ENCODE measurements at regions not wholly inside any gene's neighbourhood (a gene's known extent, or its start where the extent isn't known, plus 50 kb on each side); places are given as distances from the start of the nearest gene placed in this dataset.

DNA sequence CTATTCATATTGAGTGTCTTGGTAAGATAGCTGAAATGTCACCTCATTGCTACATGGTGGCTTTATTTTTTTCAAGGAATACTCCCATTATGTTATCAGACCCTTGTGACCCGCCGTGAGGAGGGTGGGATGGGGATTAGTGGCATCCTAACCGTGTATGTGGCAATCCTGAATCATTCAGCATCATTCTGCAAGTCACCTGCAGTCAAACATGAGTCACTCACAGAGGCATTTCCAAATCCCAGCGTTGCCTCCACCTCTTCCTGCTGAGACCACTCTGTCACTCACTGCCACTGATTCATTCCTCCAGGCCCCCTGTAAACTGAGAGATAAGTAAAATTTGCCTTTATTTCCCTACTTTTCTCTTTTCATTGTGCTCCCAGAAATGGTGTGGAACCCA lies 307.4 kb upstream of the KLHL29 start:
- Histone ChIP-seq H3K79me2 (ENCODE audit: insufficient read depth, low read length) (no peaks in the 10 kb centered on the region), H3K9ac (ENCODE audit: low read depth, low read length) (no peak overlapping the region), H3K4me3 (ENCODE audit: low read depth in 1 of 2, low read length in 2 of 2) (no peak overlapping the region), H4K20me1 (ENCODE audit: insufficient read depth, low read length) (no peaks in the 10 kb centered on the region), H3K9me3 (ENCODE audit: insufficient read depth, low read length, severe bottlenecking) (no peaks in the 10 kb centered on the region), H3K27me3 (ENCODE audit: insufficient read depth, low read length, poor library complexity) (peaks cover 6% of the 10 kb centered on the region), H3K27ac (ENCODE audit: low read length) (no peak overlapping the region), H2AFZ (ENCODE audit: low read depth, low read length) (no peak overlapping the region), H3K4me2 (ENCODE audit: insufficient read depth, low read length) (no peak overlapping the region), H3K4me1 (ENCODE audit: insufficient read depth, low read length) (no peaks in the 10 kb centered on the region), H3K36me3 (ENCODE audit: insufficient read depth, low read length) (no peaks in the 10 kb centered on the region)
- no peak for TF ChIP-seq EZH2 (IDR thresholded peaks at IDR 0.05; ENCODE audit: borderline replicate concordance, low read depth, low read length, severe bottlenecking)
- TF ChIP-seq, protein P1, sequence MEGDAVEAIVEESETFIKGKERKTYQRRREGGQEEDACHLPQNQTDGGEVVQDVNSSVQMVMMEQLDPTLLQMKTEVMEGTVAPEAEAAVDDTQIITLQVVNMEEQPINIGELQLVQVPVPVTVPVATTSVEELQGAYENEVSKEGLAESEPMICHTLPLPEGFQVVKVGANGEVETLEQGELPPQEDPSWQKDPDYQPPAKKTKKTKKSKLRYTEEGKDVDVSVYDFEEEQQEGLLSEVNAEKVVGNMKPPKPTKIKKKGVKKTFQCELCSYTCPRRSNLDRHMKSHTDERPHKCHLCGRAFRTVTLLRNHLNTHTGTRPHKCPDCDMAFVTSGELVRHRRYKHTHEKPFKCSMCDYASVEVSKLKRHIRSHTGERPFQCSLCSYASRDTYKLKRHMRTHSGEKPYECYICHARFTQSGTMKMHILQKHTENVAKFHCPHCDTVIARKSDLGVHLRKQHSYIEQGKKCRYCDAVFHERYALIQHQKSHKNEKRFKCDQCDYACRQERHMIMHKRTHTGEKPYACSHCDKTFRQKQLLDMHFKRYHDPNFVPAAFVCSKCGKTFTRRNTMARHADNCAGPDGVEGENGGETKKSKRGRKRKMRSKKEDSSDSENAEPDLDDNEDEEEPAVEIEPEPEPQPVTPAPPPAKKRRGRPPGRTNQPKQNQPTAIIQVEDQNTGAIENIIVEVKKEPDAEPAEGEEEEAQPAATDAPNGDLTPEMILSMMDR (IDR thresholded peaks at IDR 0.05; ENCODE audit: borderline replicate concordance, extremely low read depth, low read length, poor library complexity, severe bottlenecking) = no peak
- DNase-seq (no peak), ATAC-seq (ENCODE audit: insufficient read depth, low read depth) (no peak)

DNA sequence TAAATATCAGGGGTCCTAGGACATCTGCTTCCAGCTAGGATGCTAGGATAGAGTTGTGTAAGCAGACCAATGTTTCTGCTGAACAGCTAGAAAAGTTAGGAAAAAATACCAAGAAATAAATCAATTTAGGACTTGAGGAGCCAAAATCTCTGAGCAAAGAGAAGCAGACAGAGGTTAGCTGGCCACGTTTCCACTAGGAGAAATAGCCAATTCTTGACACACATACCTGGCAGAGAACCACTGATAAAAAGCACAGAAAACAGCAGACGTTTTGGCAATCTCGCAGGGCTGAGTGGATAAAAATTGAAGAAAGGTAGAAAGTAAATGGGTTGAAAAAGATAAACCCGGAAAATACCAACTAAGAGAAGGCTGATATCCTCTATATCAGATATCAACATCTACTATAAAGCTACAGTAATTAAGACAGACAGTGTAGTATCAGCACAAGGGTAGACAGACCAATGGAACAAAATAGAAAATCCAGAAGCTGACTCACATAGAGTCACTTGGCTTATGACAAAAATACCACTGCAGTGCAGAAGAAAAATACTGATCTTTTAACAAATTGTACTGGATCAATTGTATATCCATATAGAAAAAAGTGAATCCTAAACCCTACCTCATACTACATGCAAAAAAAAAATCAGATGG lies 306.1 kb upstream of the KLHL29 start:
- H3K4me3 ChIP-seq (ENCODE audit: low read depth in 1 of 2, low read length in 2 of 2) = no peak overlapping the region
- ATAC-seq (ENCODE audit: insufficient read depth, low read depth) (no peak), DNase-seq (no peak)
- no peaks in the 10 kb centered on the region for H3K9me3 ChIP-seq (ENCODE audit: insufficient read depth, low read length, severe bottlenecking)
- no peak overlapping the region for H3K4me2 ChIP-seq (ENCODE audit: insufficient read depth, low read length)
- no peaks in the 10 kb centered on the region for H3K4me1 ChIP-seq (ENCODE audit: insufficient read depth, low read length)
- peaks cover 6% of the 10 kb centered on the region for H3K27me3 ChIP-seq (ENCODE audit: insufficient read depth, low read length, poor library complexity)
- no peak overlapping the region for H3K9ac ChIP-seq (ENCODE audit: low read depth, low read length)
- no peaks in the 10 kb centered on the region for H3K36me3 ChIP-seq (ENCODE audit: insufficient read depth, low read length)
- TF ChIP-seq, protein P1 (IDR thresholded peaks at IDR 0.05; ENCODE audit: borderline replicate concordance, extremely low read depth, low read length, poor library complexity, severe bottlenecking) = no peak
- no peak for TF ChIP-seq EZH2 (IDR thresholded peaks at IDR 0.05; ENCODE audit: borderline replicate concordance, low read depth, low read length, severe bottlenecking)
- no peaks in the 10 kb centered on the region for H4K20me1 ChIP-seq (ENCODE audit: insufficient read depth, low read length)
- no peaks in the 10 kb centered on the region for H3K79me2 ChIP-seq (ENCODE audit: insufficient read depth, low read length)
- H3K27ac ChIP-seq (ENCODE audit: low read length) = no peak overlapping the region
- no peak overlapping the region for H2AFZ ChIP-seq (ENCODE audit: low read depth, low read length)

DNA sequence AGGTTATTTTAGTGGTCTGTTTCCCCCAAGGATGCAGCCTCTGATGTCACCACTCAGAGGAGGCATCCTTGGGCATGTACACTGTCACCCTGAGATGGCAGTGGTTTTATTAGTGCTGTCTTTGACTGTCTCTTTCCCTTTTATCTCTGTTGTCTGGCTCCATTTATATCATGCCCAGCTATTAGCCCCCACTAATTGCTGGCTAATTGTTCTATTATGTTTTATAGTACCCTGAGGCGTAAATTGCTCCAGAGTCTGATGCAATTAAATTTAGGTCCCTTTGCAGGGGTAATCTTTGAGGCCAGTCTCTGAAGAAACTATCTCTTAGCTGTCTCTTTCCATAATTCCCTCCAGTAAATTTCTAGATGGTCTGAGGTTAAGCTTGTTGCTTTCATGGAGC lies 301.0 kb upstream of the KLHL29 start:
- H3K9ac ChIP-seq (ENCODE audit: low read depth, low read length) = no peak overlapping the region
- no peaks in the 10 kb centered on the region for H3K79me2 ChIP-seq (ENCODE audit: insufficient read depth, low read length)
- no peaks in the 10 kb centered on the region for H3K36me3 ChIP-seq (ENCODE audit: insufficient read depth, low read length)
- no peak for DNase-seq
- H3K4me3 ChIP-seq (ENCODE audit: low read depth in 1 of 2, low read length in 2 of 2) = no peak overlapping the region
- H3K27me3 ChIP-seq (ENCODE audit: insufficient read depth, low read length, poor library complexity) = peaks cover 3% of the 10 kb centered on the region
- H4K20me1 ChIP-seq (ENCODE audit: insufficient read depth, low read length) = no peaks in the 10 kb centered on the region
- no peak for TF ChIP-seq EZH2 (IDR thresholded peaks at IDR 0.05; ENCODE audit: borderline replicate concordance, low read depth, low read length, severe bottlenecking)
- TF ChIP-seq, protein P1 (IDR thresholded peaks at IDR 0.05; ENCODE audit: borderline replicate concordance, extremely low read depth, low read length, poor library complexity, severe bottlenecking) = no peak
- no peak overlapping the region for H3K4me2 ChIP-seq (ENCODE audit: insufficient read depth, low read length)
- H2AFZ ChIP-seq (ENCODE audit: low read depth, low read length) = no peak overlapping the region
- H3K4me1 ChIP-seq (ENCODE audit: insufficient read depth, low read length) = no peaks in the 10 kb centered on the region
- ATAC-seq (ENCODE audit: insufficient read depth, low read depth) = no peak
- no peaks in the 10 kb centered on the region for H3K9me3 ChIP-seq (ENCODE audit: insufficient read depth, low read length, severe bottlenecking)
- H3K27ac ChIP-seq (ENCODE audit: low read length) = no peak overlapping the region

All from DND-41 (cell line).